SK-N-MC (cell line): ENCODE measurements at regions not wholly inside any gene's neighbourhood (a gene's known extent, or its start where the extent isn't known, plus 50 kb on each side); places are given as distances from the start of the nearest gene placed in this dataset.

ENCODE experiments used
- DNase-seq: peaks from one replicate; pipeline ENCODE4 v3.0.0-alpha.2; 2011; ENCODE audit warnings: low read depth, low spot score
- H3K27ac ChIP-seq: fragments of 200-600 bp; sonication (generic); 2 replicates; pipeline ENCODE4 v1.5.1; 2016; ENCODE audit warnings: mixed run types
- H3K36me3 ChIP-seq: fragments of 200-600 bp; sonication (generic); 2 replicates; pipeline ENCODE4 v1.6.1; 2017; ENCODE audit warnings: antibody characterized with exemption, low read length, mixed read lengths; ENCODE audit not compliant: insufficient read depth
- H3K4me3 ChIP-seq: fragments of 200-600 bp; sonication (generic); 2 replicates; pipeline ENCODE4 v1.5.1; 2016
- H3K9ac ChIP-seq: fragments of 200-600 bp; sonication (generic); 2 replicates; pipeline ENCODE4 v1.8.0; 2017; ENCODE audit warnings: mixed run types, mixed read lengths; ENCODE audit not compliant: insufficient read length
- H3K9me3 ChIP-seq: fragments of 200-600 bp; sonication (generic); 2 replicates; pipeline ENCODE4 v1.6.1; 2017; ENCODE audit warnings: low read depth, mild to moderate bottlenecking, antibody characterized with exemption, low read length, moderate library complexity, mixed read lengths
- EZH2 ChIP-seq: fragments of 200-600 bp; sonication (generic); IDR thresholded peaks from one replicate; pipeline ENCODE4 v1.6.1; 2017; ENCODE audit warnings: antibody characterized with exemption
- FOXP2 ChIP-seq: optimal IDR thresholded peaks from 2 replicates; pipeline ENCODE3; 2011; ENCODE audit warnings: mild to moderate bottlenecking, moderate library complexity; ENCODE audit not compliant: insufficient read depth; ENCODE audit errors: extremely low read length, control extremely low read depth
- POLR2AphosphoS5 ChIP-seq: IDR thresholded peaks from 2 replicates; pipeline ENCODE4 v1.6.1; 2012; ENCODE audit warnings: mild to moderate bottlenecking, low read depth, low read length, borderline replicate concordance

GRCh38 chr11:79600711-79601110 is 159.9 kb upstream of the TENM4 start:
- DNase-seq, result no peak
- Histone ChIP-seq H3K9me3 (no peaks in the 10 kb centered on the region), H3K36me3 (no peaks in the 10 kb centered on the region), H3K9ac (no peak overlapping the region), H3K4me3 (no peak overlapping the region), H3K27ac (no peak overlapping the region)
- TF ChIP-seq FOXP2 (no peak), EZH2 (no peak), POLR2AphosphoS5 (no peak)

- Histone ChIP-seq H3K9ac (no peak overlapping the region), H3K27ac (no peak overlapping the region), H3K36me3 (no peaks in the 10 kb centered on the region), H3K9me3 (no peaks in the 10 kb centered on the region), H3K4me3 (no peak overlapping the region)
- no peak for TF ChIP-seq FOXP2
- DNase-seq, result no peak
Measured at GRCh38 chr11:79594834-79595233, 154.0 kb upstream of the TENM4 start.

- no peak overlapping the region for H3K4me3 ChIP-seq
- H3K36me3 ChIP-seq, result no peaks in the 10 kb centered on the region
- TF ChIP-seq EZH2, result no peak
- no peak for TF ChIP-seq POLR2AphosphoS5
- no peak for TF ChIP-seq FOXP2
- no peaks in the 10 kb centered on the region for H3K9me3 ChIP-seq
- no peak for DNase-seq
- no peak overlapping the region for H3K9ac ChIP-seq
- no peak overlapping the region for H3K27ac ChIP-seq
Measured at GRCh38 chr11:79592824-79593223, 152.0 kb upstream of the TENM4 start.

- no peak for TF ChIP-seq EZH2
- TF ChIP-seq POLR2AphosphoS5, result no peak
- no peak for TF ChIP-seq FOXP2
- Histone ChIP-seq H3K27ac (no peak overlapping the region), H3K9me3 (no peaks in the 10 kb centered on the region), H3K36me3 (no peaks in the 10 kb centered on the region), H3K9ac (no peak overlapping the region), H3K4me3 (no peak overlapping the region)
- DNase-seq, result no peak
Measured at GRCh38 chr11:79592406-79592805, 151.6 kb upstream of the TENM4 start.

GRCh38 chr11:79582434-79582833 is 141.6 kb upstream of the TENM4 start:
- Histone ChIP-seq H3K36me3 (no peaks in the 10 kb centered on the region), H3K9me3 (no peaks in the 10 kb centered on the region), H3K27ac (no peak overlapping the region), H3K9ac (no peak overlapping the region), H3K4me3 (no peak overlapping the region)
- no peak for TF ChIP-seq POLR2AphosphoS5
- TF ChIP-seq EZH2, result no peak
- no peak for DNase-seq

- Histone ChIP-seq H3K9ac (no peak overlapping the region), H3K27ac (no peak overlapping the region), H3K4me3 (no peak overlapping the region), H3K36me3 (no peaks in the 10 kb centered on the region), H3K9me3 (no peaks in the 10 kb centered on the region)
- DNase-seq, result no peak
- TF ChIP-seq POLR2AphosphoS5 (no peak), FOXP2 (no peak), EZH2 (no peak)
Measured at GRCh38 chr11:79579063-79579462, 138.2 kb upstream of the TENM4 start.

GRCh38 chr11:79578116-79578515 is 137.3 kb upstream of the TENM4 start:
- TF ChIP-seq POLR2AphosphoS5 (no peak), EZH2 (no peak), FOXP2 (no peak)
- no peaks in the 10 kb centered on the region for H3K36me3 ChIP-seq
- no peaks in the 10 kb centered on the region for H3K9me3 ChIP-seq
- no peak for DNase-seq
- H3K27ac ChIP-seq, result no peak overlapping the region
- no peak overlapping the region for H3K4me3 ChIP-seq
- H3K9ac ChIP-seq, result no peak overlapping the region

- Histone ChIP-seq H3K36me3 (no peaks in the 10 kb centered on the region), H3K9ac (no peak overlapping the region), H3K9me3 (no peaks in the 10 kb centered on the region), H3K4me3 (no peak overlapping the region), H3K27ac (no peak overlapping the region)
- no peak for DNase-seq
- no peak for TF ChIP-seq POLR2AphosphoS5
- TF ChIP-seq EZH2, result no peak
- TF ChIP-seq FOXP2, result no peak
Measured at GRCh38 chr11:79575701-79576100, 134.9 kb upstream of the TENM4 start.

GRCh38 chr11:79570104-79570503 is 129.3 kb upstream of the TENM4 start:
- no peak overlapping the region for H3K27ac ChIP-seq
- H3K4me3 ChIP-seq, result no peak overlapping the region
- TF ChIP-seq FOXP2 (no peak), POLR2AphosphoS5 (no peak), EZH2 (no peak)
- H3K9me3 ChIP-seq, result no peaks in the 10 kb centered on the region
- DNase-seq, result no peak
- H3K36me3 ChIP-seq, result no peaks in the 10 kb centered on the region
- H3K9ac ChIP-seq, result no peak overlapping the region
